ENCODE measurements at regions not wholly inside any gene's neighbourhood (a gene's known extent, or its start where the extent isn't known, plus 50 kb on each side); places are given as distances from the start of the nearest gene placed in this dataset.

GRCh38 chr11:62073061-62073460 lies 50.8 kb upstream of the INCENP start:
- DNase-seq, result no peak

GRCh38 chr11:62071408-62071807 lies 52.4 kb upstream of the INCENP start:
- no peak for DNase-seq

- peak; percentile 13 for DNase-seq
Measured at GRCh38 chr11:62069986-62070919, 53.6 kb upstream of the INCENP start.

GRCh38 chr11:62069374-62069773 lies 54.4 kb upstream of the INCENP start:
- no peak for DNase-seq

- no peak for DNase-seq
Measured at GRCh38 chr11:62068730-62069129, 55.1 kb upstream of the INCENP start.

GRCh38 chr11:62067741-62068140 lies 56.1 kb upstream of the INCENP start:
- DNase-seq, result no peak

GRCh38 chr11:62064221-62064620 lies 59.6 kb upstream of the INCENP start:
- no peak for DNase-seq

GRCh38 chr11:62062223-62062861 lies 61.5 kb upstream of the INCENP start:
- DNase-seq, result no peak

GRCh38 chr11:62061356-62062222 lies 62.2 kb upstream of the INCENP start:
- no peak for DNase-seq

GRCh38 chr11:62057069-62057468 lies 66.7 kb upstream of the INCENP start:
- no peak for DNase-seq

GRCh38 chr11:62055970-62056369 lies 67.8 kb upstream of the INCENP start:
- no peak for DNase-seq

GRCh38 chr11:62054484-62055121 lies 69.2 kb upstream of the INCENP start:
- DNase-seq, result peak; percentile 72

- no peak for DNase-seq
Measured at GRCh38 chr11:62054081-62054480, 69.7 kb upstream of the INCENP start.

- DNase-seq, result no peak
Measured at GRCh38 chr11:62050716-62051115, 73.1 kb upstream of the INCENP start.

- peak; percentile 6 for DNase-seq
Measured at GRCh38 chr11:62048100-62048499, 75.7 kb upstream of the INCENP start.

- no peak for DNase-seq
Measured at GRCh38 chr11:62046568-62047100, 77.2 kb upstream of the INCENP start.

- DNase-seq, result no peak
Measured at GRCh38 chr11:62044639-62045121, 77.2 kb upstream of the FTH1 start.

GRCh38 chr11:62035293-62035692 lies 67.9 kb upstream of the FTH1 start:
- no peak for DNase-seq

- DNase-seq, result no peak
Measured at GRCh38 chr11:62034036-62034338, 66.6 kb upstream of the FTH1 start.

GRCh38 chr11:62033191-62034035 lies 66.0 kb upstream of the FTH1 start:
- DNase-seq, result no peak

- no peak for DNase-seq
Measured at GRCh38 chr11:62030071-62030684, 62.7 kb upstream of the FTH1 start.
